Activated naive CD8-positive, alpha-beta T cell treated with anti-CD3 and anti-CD28 coated beads, Interleukin-2, amount 50 U/mL, for 24 hours (primary cell): ENCODE measurements at regions not wholly inside any gene's neighbourhood (a gene's known extent, or its start where the extent isn't known, plus 50 kb on each side); places are given as distances from the start of the nearest gene placed in this dataset.
"Not testable (repeated sequence)": the region's sequence is repeated elsewhere in the genome, so short reads cannot be mapped to it uniquely, and the experiment has no call there.

ENCODE experiments used
- ATAC-seq: fragments of 150-1000 bp; cut with Tn5 transposase; one replicate; pipeline ENCODE4 v1.10.0; 2021
- DNase-seq: peaks from one replicate; pipeline ENCODE4 v3.0.0; 2021
- H3K27ac Mint-ChIP-seq: one replicate; pipeline ENCODE4 v1.8.0; 2021; ENCODE audit warnings: mild to moderate bottlenecking, mixed read lengths
- H3K27me3 Mint-ChIP-seq: one replicate; pipeline ENCODE4 v1.8.0; 2021; ENCODE audit warnings: mixed read lengths
- H3K36me3 Mint-ChIP-seq: one replicate; pipeline ENCODE4 v1.8.0; 2021; ENCODE audit warnings: low read depth, mixed read lengths
- H3K4me1 Mint-ChIP-seq: one replicate; pipeline ENCODE4 v1.8.0; 2021; ENCODE audit warnings: mixed read lengths
- H3K4me3 Mint-ChIP-seq: one replicate; pipeline ENCODE4 v1.8.0; 2021; ENCODE audit warnings: mild to moderate bottlenecking, moderate library complexity, mixed read lengths
- H3K9me3 Mint-ChIP-seq: one replicate; pipeline ENCODE4 v1.8.0; 2021; ENCODE audit warnings: mixed read lengths

- Mint-ChIP-seq H3K4me1 (no peaks in the 10 kb centered on the region), H3K9me3 (no peaks in the 10 kb centered on the region)
These were observed 53.0 kb downstream of the ACTBL2 start for GRCh38 chr5:57429513-57430120.

GRCh38 chr5:57429021-57429420 lies 53.6 kb downstream of the ACTBL2 start:
- not testable (repeated sequence) for H3K9me3 Mint-ChIP-seq, DNase-seq, H3K36me3 Mint-ChIP-seq, H3K4me1 Mint-ChIP-seq, H3K4me3 Mint-ChIP-seq, H3K27me3 Mint-ChIP-seq, H3K27ac Mint-ChIP-seq, ATAC-seq

More at GRCh38 chr5:57429513-57430120, 53.0 kb downstream of the ACTBL2 start:
- Mint-ChIP-seq H3K27me3 (peaks cover 2% of the 10 kb centered on the region), H3K27ac (no peak overlapping the region), H3K36me3 (no peaks in the 10 kb centered on the region), H3K4me3 (no peak overlapping the region)
- DNase-seq (no peak), ATAC-seq (no peak)

- H3K4me3 Mint-ChIP-seq, result no peak overlapping the region
- H3K9me3 Mint-ChIP-seq, result no peaks in the 10 kb centered on the region
- H3K27me3 Mint-ChIP-seq, result peaks cover 2% of the 10 kb centered on the region
- H3K27ac Mint-ChIP-seq, result no peak overlapping the region
- no peaks in the 10 kb centered on the region for H3K36me3 Mint-ChIP-seq
- DNase-seq (no peak), ATAC-seq (no peak)
- H3K4me1 Mint-ChIP-seq, result no peaks in the 10 kb centered on the region
These were observed 59.6 kb downstream of the ACTBL2 start for GRCh38 chr5:57422993-57423392.

GRCh38 chr5:57422341-57422740 lies 60.3 kb downstream of the ACTBL2 start:
- H3K4me3 Mint-ChIP-seq, result no peak overlapping the region
- no peaks in the 10 kb centered on the region for H3K4me1 Mint-ChIP-seq
- H3K9me3 Mint-ChIP-seq, result no peaks in the 10 kb centered on the region
- no peaks in the 10 kb centered on the region for H3K36me3 Mint-ChIP-seq
- H3K27me3 Mint-ChIP-seq, result peaks cover 2% of the 10 kb centered on the region
- ATAC-seq (no peak), DNase-seq (no peak)
- H3K27ac Mint-ChIP-seq, result no peak overlapping the region

- Mint-ChIP-seq H3K27ac (no peak overlapping the region), H3K27me3 (peaks cover 2% of the 10 kb centered on the region), H3K4me3 (no peak overlapping the region), H3K4me1 (no peaks in the 10 kb centered on the region), H3K36me3 (no peaks in the 10 kb centered on the region), H3K9me3 (no peaks in the 10 kb centered on the region)
- DNase-seq, result no peak
- ATAC-seq, result no peak
These were observed 61.8 kb downstream of the ACTBL2 start for GRCh38 chr5:57420801-57421200.

- Mint-ChIP-seq H3K27me3 (peaks cover 4% of the 10 kb centered on the region), H3K36me3 (no peaks in the 10 kb centered on the region), H3K27ac (no peak overlapping the region), H3K9me3 (no peaks in the 10 kb centered on the region), H3K4me3 (no peak overlapping the region), H3K4me1 (no peaks in the 10 kb centered on the region)
- no peak for DNase-seq
- ATAC-seq, result no peak
These were observed 64.6 kb downstream of the ACTBL2 start for GRCh38 chr5:57417971-57418370.

- no peaks in the 10 kb centered on the region for H3K36me3 Mint-ChIP-seq
- ATAC-seq (no peak), DNase-seq (no peak)
- H3K27me3 Mint-ChIP-seq, result peaks cover 4% of the 10 kb centered on the region
- no peak overlapping the region for H3K27ac Mint-ChIP-seq
- no peaks in the 10 kb centered on the region for H3K9me3 Mint-ChIP-seq
- H3K4me1 Mint-ChIP-seq, result no peaks in the 10 kb centered on the region
- H3K4me3 Mint-ChIP-seq, result no peak overlapping the region
These were observed 65.3 kb downstream of the ACTBL2 start for GRCh38 chr5:57417320-57417719.

- Mint-ChIP-seq H3K27ac (no peak overlapping the region), H3K36me3 (no peaks in the 10 kb centered on the region), H3K9me3 (no peaks in the 10 kb centered on the region), H3K4me1 (no peaks in the 10 kb centered on the region), H3K27me3 (peaks cover 4% of the 10 kb centered on the region), H3K4me3 (no peak overlapping the region)
- DNase-seq, result no peak
- ATAC-seq, result no peak
These were observed 66.2 kb downstream of the ACTBL2 start for GRCh38 chr5:57416278-57416994.

GRCh38 chr5:57414857-57415256 lies 67.8 kb downstream of the ACTBL2 start:
- H3K9me3 Mint-ChIP-seq, result no peaks in the 10 kb centered on the region
- H3K4me3 Mint-ChIP-seq, result no peak overlapping the region
- ATAC-seq (no peak), DNase-seq (no peak)
- H3K36me3 Mint-ChIP-seq, result no peaks in the 10 kb centered on the region
- no peak overlapping the region for H3K27ac Mint-ChIP-seq
- peaks cover 2% of the 10 kb centered on the region for H3K27me3 Mint-ChIP-seq
- no peaks in the 10 kb centered on the region for H3K4me1 Mint-ChIP-seq

- Mint-ChIP-seq H3K36me3 (no peaks in the 10 kb centered on the region), H3K27me3 (peaks cover 2% of the 10 kb centered on the region), H3K9me3 (no peaks in the 10 kb centered on the region), H3K27ac (no peak overlapping the region), H3K4me1 (no peaks in the 10 kb centered on the region), H3K4me3 (no peak overlapping the region)
- no peak for ATAC-seq
- DNase-seq, result no peak
These were observed 68.4 kb downstream of the ACTBL2 start for GRCh38 chr5:57414191-57414590.

GRCh38 chr5:57413145-57413544 lies 69.5 kb downstream of the ACTBL2 start:
- no peak overlapping the region for H3K27ac Mint-ChIP-seq
- DNase-seq, result no peak

GRCh38 chr5:57412680-57413079 lies 69.9 kb downstream of the ACTBL2 start:
- Mint-ChIP-seq H3K27ac (no peak overlapping the region), H3K9me3 (no peaks in the 10 kb centered on the region), H3K27me3 (peaks cover 2% of the 10 kb centered on the region), H3K36me3 (no peaks in the 10 kb centered on the region), H3K4me1 (no peaks in the 10 kb centered on the region), H3K4me3 (no peak overlapping the region)
- ATAC-seq (no peak), DNase-seq (no peak)

More at GRCh38 chr5:57413145-57413544, 69.5 kb downstream of the ACTBL2 start:
- no peak for ATAC-seq
- no peaks in the 10 kb centered on the region for H3K9me3 Mint-ChIP-seq
- no peak overlapping the region for H3K4me3 Mint-ChIP-seq
- no peaks in the 10 kb centered on the region for H3K36me3 Mint-ChIP-seq
- H3K4me1 Mint-ChIP-seq, result no peaks in the 10 kb centered on the region
- peaks cover 2% of the 10 kb centered on the region for H3K27me3 Mint-ChIP-seq

- ATAC-seq (no peak), DNase-seq (no peak)
- H3K9me3 Mint-ChIP-seq, result no peaks in the 10 kb centered on the region
- H3K27me3 Mint-ChIP-seq, result peaks cover 2% of the 10 kb centered on the region
- no peaks in the 10 kb centered on the region for H3K36me3 Mint-ChIP-seq
- H3K27ac Mint-ChIP-seq, result no peak overlapping the region
- H3K4me1 Mint-ChIP-seq, result no peaks in the 10 kb centered on the region
- no peak overlapping the region for H3K4me3 Mint-ChIP-seq
These were observed 70.6 kb downstream of the ACTBL2 start for GRCh38 chr5:57411982-57412381.

- Mint-ChIP-seq H3K4me1 (no peaks in the 10 kb centered on the region), H3K9me3 (no peaks in the 10 kb centered on the region)
These were observed 72.0 kb downstream of the ACTBL2 start for GRCh38 chr5:57410374-57411320.

GRCh38 chr5:57408714-57409113 lies 73.9 kb downstream of the ACTBL2 start:
- no peak for ATAC-seq

More at GRCh38 chr5:57410374-57411320, 72.0 kb downstream of the ACTBL2 start:
- no peak overlapping the region for H3K27ac Mint-ChIP-seq
- H3K27me3 Mint-ChIP-seq, result peaks cover 2% of the 10 kb centered on the region
- ATAC-seq (no peak), DNase-seq (no peak)
- H3K4me3 Mint-ChIP-seq, result no peak overlapping the region
- H3K36me3 Mint-ChIP-seq, result no peaks in the 10 kb centered on the region

More at GRCh38 chr5:57408714-57409113, 73.9 kb downstream of the ACTBL2 start:
- Mint-ChIP-seq H3K4me1 (no peaks in the 10 kb centered on the region), H3K36me3 (no peaks in the 10 kb centered on the region), H3K4me3 (no peak overlapping the region), H3K9me3 (no peaks in the 10 kb centered on the region), H3K27ac (no peak overlapping the region), H3K27me3 (peaks cover 3% of the 10 kb centered on the region)
- no peak for DNase-seq
